HG02870 (cell line): ENCODE measurements at regions not wholly inside any gene's neighbourhood (a gene's known extent, or its start where the extent isn't known, plus 50 kb on each side); places are given as distances from the start of the nearest gene placed in this dataset.
A peak's percentile ranks its signal among the peaks of the same experiment; 100 is the strongest.
"Not testable (repeated sequence)": the region's sequence is repeated elsewhere in the genome, so short reads cannot be mapped to it uniquely, and the experiment has no call there.

Experiments
- ATAC-seq: cut with Tn5 transposase; IDR thresholded peaks from one replicate; pipeline ENCODE4 v1.9.1; 2021; ENCODE audit warnings: mild to moderate bottlenecking, moderate library complexity; ENCODE audit not compliant: unreplicated experiment

DNA sequence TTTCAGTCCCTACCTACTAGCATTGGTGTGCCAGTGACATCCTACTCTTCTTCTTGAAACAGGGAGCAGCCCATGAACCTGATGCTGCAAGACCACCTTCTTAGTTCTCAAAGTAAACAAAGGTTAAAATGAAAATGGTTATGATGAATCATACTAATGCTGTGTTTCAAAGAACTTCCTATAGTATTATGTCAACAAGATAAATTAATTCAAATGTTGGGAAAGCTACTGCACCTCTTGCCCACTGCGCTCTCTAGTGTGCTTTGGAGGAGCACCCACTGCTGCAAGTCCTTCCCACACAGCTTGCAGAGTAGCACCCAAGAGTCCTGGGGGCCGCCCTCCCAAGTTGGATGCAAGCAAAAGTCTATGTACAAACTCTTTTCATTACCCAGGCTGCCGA, 81.1 kb downstream of the CD200R1L start:
- no peak for ATAC-seq

- no peak for ATAC-seq
Measured at GRCh38 chr3:112763258-112763657, 83.4 kb downstream of the CD200R1L start.

GRCh38 chr3:112761062-112761638, 85.5 kb downstream of the CD200R1L start:
- no peak for ATAC-seq

GRCh38 chr3:112759681-112760080, 87.0 kb downstream of the CD200R1L start:
- no peak for ATAC-seq

GRCh38 chr3:112759210-112759609, 87.5 kb downstream of the CD200R1L start:
- no peak for ATAC-seq

DNA sequence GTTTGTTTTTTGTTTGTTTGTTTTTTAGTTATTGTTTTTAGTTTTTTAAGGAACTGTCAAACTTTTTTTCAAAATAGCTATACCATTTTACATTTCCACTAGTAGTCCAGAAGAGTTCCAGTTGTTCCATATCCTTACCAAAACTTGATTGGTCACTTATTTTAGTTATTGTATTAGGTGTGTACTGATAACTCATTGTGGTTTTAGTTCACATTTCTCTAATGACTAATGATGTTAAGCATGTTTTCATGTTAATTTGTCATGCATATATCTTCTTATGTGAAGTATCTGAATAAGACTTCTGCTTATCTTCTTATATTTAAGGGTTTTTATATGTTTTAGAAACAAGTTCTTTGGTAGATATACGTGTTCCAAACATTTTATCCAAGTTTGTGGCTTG, 89.5 kb downstream of the CD200R1L start:
- no peak for ATAC-seq

DNA sequence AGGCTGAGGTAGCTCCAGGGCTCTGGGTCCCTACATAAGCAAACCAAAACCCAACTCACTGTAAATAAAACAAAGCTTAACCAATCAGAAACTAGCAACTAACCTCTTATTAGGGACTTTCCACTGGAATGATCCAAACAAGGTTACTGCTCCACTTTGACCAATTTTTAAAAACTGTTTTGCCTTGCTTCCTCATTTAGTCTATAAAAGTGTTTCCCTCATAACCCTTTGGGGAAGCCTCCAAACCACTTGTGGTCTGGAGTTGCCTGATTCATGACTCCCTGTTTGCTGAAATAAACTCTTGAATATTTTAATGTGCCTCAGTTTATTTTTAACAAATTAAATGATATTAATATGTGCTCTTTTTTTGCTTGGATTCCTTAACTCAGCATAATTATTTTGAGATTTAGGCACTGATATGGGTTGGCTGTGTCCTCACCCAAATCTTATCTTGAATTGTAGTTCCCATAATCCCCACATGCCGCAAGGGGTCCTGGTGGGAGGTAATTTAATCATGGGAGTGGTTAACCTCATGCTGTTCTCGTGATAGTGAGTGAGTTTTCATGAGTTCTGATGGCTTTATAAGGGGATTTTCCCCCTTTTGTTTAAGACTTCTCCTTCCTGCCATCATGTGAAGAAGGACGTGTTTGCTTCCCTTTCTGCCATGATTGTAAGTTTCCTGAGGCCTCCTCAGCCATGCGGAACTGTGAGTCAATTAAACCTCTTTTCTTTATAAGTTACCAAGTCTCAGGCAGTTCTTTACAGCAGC, 90.6 kb downstream of the CD200R1L start:
- no peak for ATAC-seq

DNA sequence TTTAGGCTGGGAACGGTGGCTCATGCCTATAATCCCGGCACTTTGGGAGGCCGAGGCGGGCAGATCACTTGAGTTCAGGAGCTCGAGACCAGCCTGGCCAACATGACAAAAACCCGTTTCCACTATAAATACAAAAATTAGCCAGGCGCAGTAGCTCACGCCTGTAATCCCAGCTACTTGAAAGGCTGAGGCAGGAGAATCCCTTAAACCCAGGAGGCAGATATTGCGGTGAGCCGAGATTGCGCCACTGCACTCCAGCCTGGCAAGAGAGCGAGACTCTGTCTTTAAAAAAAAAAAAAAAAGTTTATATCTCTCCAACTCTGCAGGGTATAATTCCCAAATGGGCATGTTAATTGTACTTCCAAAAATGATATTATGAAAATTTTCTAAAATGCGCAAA, 91.6 kb downstream of the CD200R1L start:
- not testable (repeated sequence) for ATAC-seq

GRCh38 chr3:112751564-112752512, 94.8 kb downstream of the CD200R1L start:
- ATAC-seq: no peak

- no peak for ATAC-seq
Measured at GRCh38 chr3:112751061-112751460, 95.6 kb downstream of the CD200R1L start.

DNA sequence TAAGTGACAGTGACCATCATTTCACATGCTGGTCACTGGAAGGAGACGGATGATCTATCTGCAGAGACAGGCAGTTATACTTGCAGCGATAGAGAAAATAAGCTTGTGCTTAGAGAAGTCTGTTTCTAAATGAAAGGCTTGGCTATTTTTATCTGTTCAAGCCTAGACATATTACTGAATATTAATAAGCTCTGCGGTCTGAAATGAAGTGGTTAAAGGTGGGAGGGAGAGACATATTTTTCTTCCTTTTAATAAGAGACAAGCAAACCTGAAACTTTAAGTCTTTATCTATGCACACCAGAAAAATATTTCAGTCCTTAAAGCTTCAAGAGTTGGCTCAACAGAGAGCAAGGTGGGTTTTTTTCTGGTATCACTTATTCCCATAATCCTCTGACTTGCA, 99.0 kb downstream of the CD200R1L start:
- ATAC-seq: no peak

DNA sequence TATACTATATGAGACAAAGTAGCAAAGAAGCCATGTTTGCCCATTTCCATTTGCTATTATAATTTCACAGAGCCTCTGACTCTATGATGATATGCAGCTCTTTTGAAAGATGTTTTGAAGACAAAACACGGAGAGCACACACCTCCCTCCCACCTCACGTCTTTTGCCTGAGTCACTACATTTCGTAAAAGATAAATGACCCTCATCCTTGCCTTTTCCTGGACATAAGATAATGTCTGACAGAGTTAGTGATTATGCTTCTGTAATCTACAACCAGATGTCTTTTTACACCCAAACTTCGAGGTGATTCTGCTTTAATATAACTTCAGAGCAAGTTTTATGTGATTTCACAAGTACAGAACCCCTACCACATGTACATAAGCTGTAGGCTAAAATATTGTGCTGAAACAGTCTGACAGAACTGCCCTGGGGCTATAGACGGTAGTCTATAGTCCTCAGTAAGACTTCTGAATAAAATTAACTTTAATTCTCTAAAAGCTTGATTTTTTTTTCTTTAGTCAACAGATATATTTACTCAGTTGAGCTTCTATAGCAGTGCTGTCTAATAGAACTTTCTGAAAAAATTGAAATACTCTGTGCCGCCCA, 99.9 kb downstream of the CD200R1L start:
- ATAC-seq: no peak

DNA sequence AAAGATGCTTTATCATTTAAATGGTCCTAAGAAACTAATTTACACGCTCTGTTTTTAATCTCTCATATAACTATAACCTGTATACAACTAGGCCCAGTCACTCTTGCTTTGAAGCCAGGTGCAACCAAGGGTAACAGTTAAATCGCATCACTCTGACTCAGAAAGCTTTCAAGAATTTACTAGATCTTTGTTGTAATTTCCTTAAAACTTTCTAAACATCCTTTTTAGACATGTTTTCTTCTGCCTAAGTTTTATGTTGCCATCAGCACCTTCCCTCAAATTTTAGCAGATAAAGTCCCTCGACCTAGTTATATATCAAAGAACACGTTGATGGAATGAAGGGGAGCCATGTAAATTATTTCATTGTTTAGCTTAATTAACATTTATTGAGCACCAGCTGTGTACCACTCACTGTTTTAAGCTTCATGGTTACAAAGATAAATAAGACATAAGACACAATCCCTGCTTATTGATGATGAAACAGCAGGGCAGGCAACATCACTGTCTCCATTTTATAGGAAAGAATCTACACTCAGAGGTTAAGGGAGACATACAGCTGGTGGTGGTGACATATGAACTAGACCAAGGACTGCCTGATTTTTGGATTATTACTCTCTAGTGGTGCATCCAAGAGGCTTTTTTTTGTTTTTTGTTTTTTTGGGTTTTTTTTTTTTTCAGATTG, 101.0 kb downstream of the CD200R1L start:
- ATAC-seq: peak; percentile 59

GRCh38 chr3:112744825-112745566, 101.7 kb downstream of the CD200R1L start:
- peak; percentile 14 for ATAC-seq

- ATAC-seq: no peak
Measured at GRCh38 chr3:112744106-112744505, 102.6 kb downstream of the CD200R1L start.

DNA sequence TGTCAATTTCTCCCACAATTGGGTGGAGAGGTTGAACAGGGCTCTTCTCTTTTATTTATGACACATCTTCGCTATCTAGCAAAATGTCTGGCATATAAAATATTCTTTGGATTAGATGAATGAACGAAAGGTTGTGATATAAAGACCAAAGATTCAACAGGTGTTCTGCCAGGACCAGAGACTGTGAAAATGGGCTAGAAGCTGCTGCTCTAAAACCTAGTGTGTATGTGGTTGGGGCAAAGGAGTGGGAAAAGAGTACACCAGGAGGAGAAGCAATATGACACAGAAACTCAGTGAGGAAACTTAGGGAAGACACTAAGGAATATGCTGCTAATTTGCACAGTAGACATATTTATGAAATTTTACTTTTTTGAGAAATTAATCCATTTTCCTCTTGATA, 102.0 kb upstream of the CCDC80 start:
- no peak for ATAC-seq

DNA sequence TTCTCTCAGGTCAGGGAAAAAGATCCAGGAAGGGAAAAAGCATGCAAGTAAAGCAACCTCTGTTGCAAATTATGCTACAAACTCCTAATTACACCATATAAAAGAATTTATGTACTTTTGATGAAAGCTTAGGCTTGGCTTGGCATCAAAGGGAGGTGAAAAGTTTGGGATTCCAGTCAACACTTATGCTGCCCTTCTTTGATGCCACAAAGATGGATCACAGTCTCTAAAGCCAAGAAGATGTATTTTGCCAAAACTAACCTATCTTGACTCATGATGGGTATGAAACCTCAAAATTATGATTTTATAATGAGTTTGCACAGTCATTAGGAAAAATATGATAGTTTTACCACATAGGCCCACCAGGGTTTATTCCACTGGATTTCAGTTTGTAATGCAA, 101.0 kb upstream of the CCDC80 start:
- ATAC-seq: no peak

DNA sequence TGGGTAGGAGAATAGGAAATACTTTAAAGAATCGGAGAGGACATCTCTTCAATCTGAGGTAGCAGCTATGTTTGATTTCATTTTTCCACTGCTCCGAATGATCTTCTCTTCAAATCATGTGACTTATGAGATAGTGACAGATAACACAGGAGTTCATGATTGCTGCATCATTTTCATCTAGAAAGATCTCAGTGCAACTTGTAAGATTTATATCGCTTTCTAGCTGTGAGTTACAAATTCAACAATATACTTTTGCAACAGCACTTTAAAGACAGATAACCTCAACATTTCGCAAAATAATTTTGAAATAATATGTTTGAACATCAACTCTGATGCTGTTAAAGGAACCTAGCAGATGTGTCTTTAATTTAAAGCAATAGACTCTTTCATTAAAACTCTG, 99.9 kb upstream of the CCDC80 start:
- no peak for ATAC-seq

GRCh38 chr3:112739252-112739965, 98.5 kb upstream of the CCDC80 start:
- ATAC-seq: no peak
